ENCODE measurements at regions not wholly inside any gene's neighbourhood (a gene's known extent, or its start where the extent isn't known, plus 50 kb on each side); places are given as distances from the start of the nearest gene placed in this dataset.
A peak's percentile ranks its signal among the peaks of the same experiment; 100 is the strongest.
"Not testable (repeated sequence)": the region's sequence is repeated elsewhere in the genome, so short reads cannot be mapped to it uniquely, and the experiment has no call there.

DNA sequence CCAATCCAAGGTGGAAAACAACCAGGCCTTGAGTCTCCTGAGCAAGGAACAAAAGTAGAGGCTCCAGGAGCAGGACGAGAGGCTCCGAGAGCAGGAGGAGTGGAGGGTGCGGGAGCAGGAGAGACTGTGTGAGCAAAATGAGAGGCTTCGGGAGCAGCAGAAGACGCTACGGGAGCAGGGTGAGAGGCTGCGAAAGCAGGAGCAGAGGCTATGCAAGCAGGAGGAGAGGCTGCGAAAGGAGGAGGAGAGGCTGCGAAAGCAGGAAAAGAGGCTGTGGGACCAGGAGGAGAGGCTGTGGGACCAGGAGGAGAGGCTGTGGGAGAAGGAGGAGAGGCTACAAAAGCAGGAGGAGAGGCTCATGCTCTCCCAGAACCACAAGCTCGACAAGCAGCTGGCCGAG is 60.3 kb upstream of the UBE2Q2 start:
- H3K27me3 ChIP-seq (ENCODE audit: control insufficient read depth, insufficient read depth, low read length) = peaks cover 27% of the 10 kb centered on the region

DNA sequence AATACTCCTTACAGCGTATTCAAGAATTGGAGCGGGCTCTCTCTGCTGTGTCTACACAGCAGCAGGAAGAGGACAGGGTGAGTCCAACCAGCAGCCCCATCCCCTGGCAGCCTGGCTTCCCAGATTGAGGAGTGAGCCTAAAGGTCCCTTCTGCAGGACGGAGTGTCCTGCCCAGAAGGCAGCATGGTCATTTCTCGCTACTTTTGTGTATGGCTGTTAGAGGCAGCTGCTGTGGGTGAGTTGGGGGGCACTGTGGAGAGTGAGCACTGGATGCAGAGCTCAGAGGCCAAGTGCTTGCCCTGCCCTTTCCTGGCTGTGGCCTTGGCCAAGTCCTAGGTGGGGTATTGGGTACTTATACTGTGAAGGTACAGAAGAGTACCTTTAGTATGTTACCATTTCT is 62.3 kb upstream of the UBE2Q2 start:
- not testable (repeated sequence) for H3K9me3 ChIP-seq (ENCODE audit: control insufficient read depth, insufficient read depth, low read depth, low read length); H4K20me1 ChIP-seq (ENCODE audit: control insufficient read depth, extremely low read depth, insufficient read depth, low read length); H2AFZ ChIP-seq (ENCODE audit: low read length); H3K27ac ChIP-seq (ENCODE audit: insufficient read depth, low read length); H3K4me1 ChIP-seq (ENCODE audit: control insufficient read depth, extremely low read depth, insufficient read depth, low read length); H3K4me2 ChIP-seq (ENCODE audit: extremely low read depth, insufficient read depth, low read length); H3K4me3 ChIP-seq (replicated peaks in 1 of 4; ENCODE audit: control extremely low read depth in 1 of 4, insufficient read depth in 1 of 4, low read depth in 3 of 4, low read length in 4 of 4); H3K79me2 ChIP-seq (ENCODE audit: control insufficient read depth, insufficient read depth, low read length); DNase-seq (ENCODE audit: low read depth in 2 of 2); H3K9ac ChIP-seq (ENCODE audit: insufficient read depth, low read length); H3K36me3 ChIP-seq (ENCODE audit: control insufficient read depth, insufficient read depth, low read length)
- peaks cover 17% of the 10 kb centered on the region for H3K27me3 ChIP-seq (ENCODE audit: control insufficient read depth, insufficient read depth, low read length)

More for the DNA sequence above, 60.3 kb upstream of the UBE2Q2 start:
- no peak overlapping the region for H2AFZ ChIP-seq (ENCODE audit: low read length)
- no peaks in the 10 kb centered on the region for H3K36me3 ChIP-seq (ENCODE audit: control insufficient read depth, insufficient read depth, low read length)
- H3K27ac ChIP-seq (ENCODE audit: insufficient read depth, low read length) = no peak overlapping the region
- no peaks in the 10 kb centered on the region for H3K79me2 ChIP-seq (ENCODE audit: control insufficient read depth, insufficient read depth, low read length)
- no peaks in the 10 kb centered on the region for H3K9me3 ChIP-seq (ENCODE audit: control insufficient read depth, insufficient read depth, low read depth, low read length)
- H3K4me2 ChIP-seq (ENCODE audit: extremely low read depth, insufficient read depth, low read length) = no peak overlapping the region
- no peak for TF ChIP-seq EZH2 (IDR thresholded peaks at IDR 0.05; ENCODE audit: low read length, missing control alignments)
- TF ChIP-seq, protein P1, sequence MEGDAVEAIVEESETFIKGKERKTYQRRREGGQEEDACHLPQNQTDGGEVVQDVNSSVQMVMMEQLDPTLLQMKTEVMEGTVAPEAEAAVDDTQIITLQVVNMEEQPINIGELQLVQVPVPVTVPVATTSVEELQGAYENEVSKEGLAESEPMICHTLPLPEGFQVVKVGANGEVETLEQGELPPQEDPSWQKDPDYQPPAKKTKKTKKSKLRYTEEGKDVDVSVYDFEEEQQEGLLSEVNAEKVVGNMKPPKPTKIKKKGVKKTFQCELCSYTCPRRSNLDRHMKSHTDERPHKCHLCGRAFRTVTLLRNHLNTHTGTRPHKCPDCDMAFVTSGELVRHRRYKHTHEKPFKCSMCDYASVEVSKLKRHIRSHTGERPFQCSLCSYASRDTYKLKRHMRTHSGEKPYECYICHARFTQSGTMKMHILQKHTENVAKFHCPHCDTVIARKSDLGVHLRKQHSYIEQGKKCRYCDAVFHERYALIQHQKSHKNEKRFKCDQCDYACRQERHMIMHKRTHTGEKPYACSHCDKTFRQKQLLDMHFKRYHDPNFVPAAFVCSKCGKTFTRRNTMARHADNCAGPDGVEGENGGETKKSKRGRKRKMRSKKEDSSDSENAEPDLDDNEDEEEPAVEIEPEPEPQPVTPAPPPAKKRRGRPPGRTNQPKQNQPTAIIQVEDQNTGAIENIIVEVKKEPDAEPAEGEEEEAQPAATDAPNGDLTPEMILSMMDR (conservative IDR thresholded peaks at IDR 0.05 in 1 of 2, IDR thresholded peaks at IDR 0.05 in 1 of 2; ENCODE audit: low read depth in 1 of 2, low read length in 2 of 2) = no peak
- no peaks in the 10 kb centered on the region for H3K4me1 ChIP-seq (ENCODE audit: control insufficient read depth, extremely low read depth, insufficient read depth, low read length)
- DNase-seq (ENCODE audit: low read depth in 2 of 2) = no peak
- no peak overlapping the region for H3K9ac ChIP-seq (ENCODE audit: insufficient read depth, low read length)
- no peak overlapping the region for H3K4me3 ChIP-seq (replicated peaks in 1 of 4; ENCODE audit: control extremely low read depth in 1 of 4, insufficient read depth in 1 of 4, low read depth in 3 of 4, low read length in 4 of 4)
- H4K20me1 ChIP-seq (ENCODE audit: control insufficient read depth, extremely low read depth, insufficient read depth, low read length) = no peaks in the 10 kb centered on the region

DNA sequence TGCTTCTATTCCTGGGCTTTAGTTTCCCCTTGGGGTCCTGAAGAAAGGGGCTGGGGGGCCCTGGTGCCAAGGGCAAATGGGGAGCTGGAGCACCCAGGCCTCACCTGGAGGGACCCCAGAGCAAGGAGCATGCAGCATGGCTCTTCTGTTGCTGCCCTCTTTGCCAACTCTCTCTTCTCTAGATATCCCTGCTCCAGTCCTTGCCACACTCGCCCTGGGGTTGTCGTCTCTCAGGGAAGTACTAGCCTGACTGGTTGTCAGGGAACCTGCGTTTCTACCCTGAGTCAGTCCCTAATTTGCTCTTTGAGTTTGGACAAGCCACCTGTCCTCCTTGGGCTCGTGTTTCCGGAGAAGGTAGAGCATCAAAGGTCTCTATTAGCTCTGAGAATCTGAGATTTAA is 63.7 kb upstream of the UBE2Q2 start:
- no peak overlapping the region for H3K4me2 ChIP-seq (ENCODE audit: extremely low read depth, insufficient read depth, low read length)
- no peaks in the 10 kb centered on the region for H3K79me2 ChIP-seq (ENCODE audit: control insufficient read depth, insufficient read depth, low read length)
- no peak overlapping the region for H3K4me3 ChIP-seq (replicated peaks in 1 of 4; ENCODE audit: control extremely low read depth in 1 of 4, insufficient read depth in 1 of 4, low read depth in 3 of 4, low read length in 4 of 4)
- peaks cover 9% of the 10 kb centered on the region for H3K27me3 ChIP-seq (ENCODE audit: control insufficient read depth, insufficient read depth, low read length)
- no peak overlapping the region for H2AFZ ChIP-seq (ENCODE audit: low read length)
- H3K4me1 ChIP-seq (ENCODE audit: control insufficient read depth, extremely low read depth, insufficient read depth, low read length) = peaks cover 2% of the 10 kb centered on the region
- H3K9me3 ChIP-seq (ENCODE audit: control insufficient read depth, insufficient read depth, low read depth, low read length) = no peaks in the 10 kb centered on the region
- H3K27ac ChIP-seq (ENCODE audit: insufficient read depth, low read length) = no peak overlapping the region
- TF ChIP-seq EZH2 (IDR thresholded peaks at IDR 0.05; ENCODE audit: low read length, missing control alignments) = no peak
- TF ChIP-seq, protein P1 (conservative IDR thresholded peaks at IDR 0.05 in 1 of 2, IDR thresholded peaks at IDR 0.05 in 1 of 2; ENCODE audit: low read depth in 1 of 2, low read length in 2 of 2) = no peak
- no peak overlapping the region for H3K9ac ChIP-seq (ENCODE audit: insufficient read depth, low read length)
- no peaks in the 10 kb centered on the region for H4K20me1 ChIP-seq (ENCODE audit: control insufficient read depth, extremely low read depth, insufficient read depth, low read length)
- no peak for DNase-seq (ENCODE audit: low read depth in 2 of 2)
- no peaks in the 10 kb centered on the region for H3K36me3 ChIP-seq (ENCODE audit: control insufficient read depth, insufficient read depth, low read length)

GRCh38 chr15:75776871-75777610 is 64.4 kb upstream of the CSPG4 start:
- not testable (repeated sequence) for H2AFZ ChIP-seq (ENCODE audit: low read length); H3K36me3 ChIP-seq (ENCODE audit: control insufficient read depth, insufficient read depth, low read length); H3K79me2 ChIP-seq (ENCODE audit: control insufficient read depth, insufficient read depth, low read length); H3K27me3 ChIP-seq (ENCODE audit: control insufficient read depth, insufficient read depth, low read length); H3K4me2 ChIP-seq (ENCODE audit: extremely low read depth, insufficient read depth, low read length); H3K4me1 ChIP-seq (ENCODE audit: control insufficient read depth, extremely low read depth, insufficient read depth, low read length); H3K9ac ChIP-seq (ENCODE audit: insufficient read depth, low read length); H4K20me1 ChIP-seq (ENCODE audit: control insufficient read depth, extremely low read depth, insufficient read depth, low read length); H3K27ac ChIP-seq (ENCODE audit: insufficient read depth, low read length); H3K9me3 ChIP-seq (ENCODE audit: control insufficient read depth, insufficient read depth, low read depth, low read length); H3K4me3 ChIP-seq (replicated peaks in 1 of 4; ENCODE audit: control extremely low read depth in 1 of 4, insufficient read depth in 1 of 4, low read depth in 3 of 4, low read length in 4 of 4)
- peak; percentile 43 to 79 for DNase-seq (ENCODE audit: low read depth in 2 of 2)
